NCI-H2171 treated with DMSO at 0.1 percent for 48 hours (cell line): ENCODE measurements at regions not wholly inside any gene's neighbourhood (a gene's known extent, or its start where the extent isn't known, plus 50 kb on each side); places are given as distances from the start of the nearest gene placed in this dataset.
"Not testable (repeated sequence)": the region's sequence is repeated elsewhere in the genome, so short reads cannot be mapped to it uniquely, and the experiment has no call there.

Source experiments
- DNase-seq: peaks from one replicate; lab custom pipeline; 2025; lab: John Stamatoyannopoulos, UW

- DNase-seq = no peak
Observed at GRCh38 chr12:76664731-76665130, 99.2 kb upstream of the ZDHHC17 start.

GRCh38 chr12:76666290-76666835 lies 97.6 kb upstream of the ZDHHC17 start:
- DNase-seq = peak; percentile 85

- DNase-seq = peak; percentile 9
Observed at GRCh38 chr12:76669981-76670380, 93.9 kb upstream of the ZDHHC17 start.

GRCh38 chr12:76670776-76671175 lies 93.1 kb upstream of the ZDHHC17 start:
- peak; percentile 94 for DNase-seq

- DNase-seq = no peak
Observed at GRCh38 chr12:76674669-76675315, 89.1 kb upstream of the ZDHHC17 start.

- not testable (repeated sequence) for DNase-seq
Observed at GRCh38 chr12:76676261-76676660, 87.7 kb upstream of the ZDHHC17 start.

- no peak for DNase-seq
Observed at GRCh38 chr12:76678992-76679391, 84.9 kb upstream of the ZDHHC17 start.

- no peak for DNase-seq
Observed at GRCh38 chr12:76679778-76680177, 84.1 kb upstream of the ZDHHC17 start.

GRCh38 chr12:76680940-76681339 lies 83.0 kb upstream of the ZDHHC17 start:
- no peak for DNase-seq

- no peak for DNase-seq
Observed at GRCh38 chr12:76685246-76685678, 78.7 kb upstream of the ZDHHC17 start.

GRCh38 chr12:76687981-76688380 lies 75.9 kb upstream of the ZDHHC17 start:
- peak; percentile 23 for DNase-seq

- no peak for DNase-seq
Observed at GRCh38 chr12:76688631-76689030, 75.3 kb upstream of the ZDHHC17 start.

- no peak for DNase-seq
Observed at GRCh38 chr12:76690921-76691700, 72.8 kb upstream of the ZDHHC17 start.

GRCh38 chr12:76692846-76693245 lies 71.1 kb upstream of the ZDHHC17 start:
- no peak for DNase-seq

GRCh38 chr12:76694369-76694768 lies 69.5 kb upstream of the ZDHHC17 start:
- DNase-seq = no peak

- DNase-seq = no peak
Observed at GRCh38 chr12:76696186-76696585, 67.7 kb upstream of the ZDHHC17 start.

GRCh38 chr12:76697849-76698248 lies 66.1 kb upstream of the ZDHHC17 start:
- no peak for DNase-seq

GRCh38 chr12:76698316-76698715 lies 65.6 kb upstream of the ZDHHC17 start:
- no peak for DNase-seq

GRCh38 chr12:76698966-76699365 lies 64.9 kb upstream of the ZDHHC17 start:
- peak; percentile 17 for DNase-seq

- no peak for DNase-seq
Observed at GRCh38 chr12:76701690-76702089, 62.2 kb upstream of the ZDHHC17 start.

- no peak for DNase-seq
Observed at GRCh38 chr12:76702946-76703345, 61.0 kb upstream of the ZDHHC17 start.

GRCh38 chr12:76704693-76705092 lies 59.2 kb upstream of the ZDHHC17 start:
- DNase-seq = no peak

- no peak for DNase-seq
Observed at GRCh38 chr12:76706101-76706500, 57.8 kb upstream of the ZDHHC17 start.
